GM12873 (cell line): ENCODE measurements at regions not wholly inside any gene's neighbourhood (a gene's known extent, or its start where the extent isn't known, plus 50 kb on each side); places are given as distances from the start of the nearest gene placed in this dataset.

ENCODE experiments used
- CTCF ChIP-seq: IDR thresholded peaks from 2 replicates; pipeline ENCODE4 v1.5.1; 2012; ENCODE audit warnings: low read depth, mild to moderate bottlenecking, moderate library complexity, low read length, control low read depth; ENCODE audit not compliant: insufficient read depth; ENCODE audit errors: missing control alignments

- no peak for TF ChIP-seq CTCF
Observed at GRCh38 chr17:5780476-5780875, 196.2 kb upstream of the NLRP1 start.

- no peak for TF ChIP-seq CTCF
Observed at GRCh38 chr17:5781236-5781927, 197.1 kb upstream of the NLRP1 start.

GRCh38 chr17:5783269-5783668 lies 199.0 kb upstream of the NLRP1 start:
- no peak for TF ChIP-seq CTCF

GRCh38 chr17:5783851-5784250 lies 199.5 kb upstream of the NLRP1 start:
- TF ChIP-seq CTCF: no peak

GRCh38 chr17:5784791-5785190 lies 200.5 kb upstream of the NLRP1 start:
- TF ChIP-seq CTCF: no peak

GRCh38 chr17:5785338-5785737 lies 201.0 kb upstream of the NLRP1 start:
- no peak for TF ChIP-seq CTCF

GRCh38 chr17:5785867-5786509 lies 201.7 kb upstream of the NLRP1 start:
- peak; percentile 30 for TF ChIP-seq CTCF
